ENCODE measurements at regions not wholly inside any gene's neighbourhood (a gene's known extent, or its start where the extent isn't known, plus 50 kb on each side); places are given as distances from the start of the nearest gene placed in this dataset.

DNA sequence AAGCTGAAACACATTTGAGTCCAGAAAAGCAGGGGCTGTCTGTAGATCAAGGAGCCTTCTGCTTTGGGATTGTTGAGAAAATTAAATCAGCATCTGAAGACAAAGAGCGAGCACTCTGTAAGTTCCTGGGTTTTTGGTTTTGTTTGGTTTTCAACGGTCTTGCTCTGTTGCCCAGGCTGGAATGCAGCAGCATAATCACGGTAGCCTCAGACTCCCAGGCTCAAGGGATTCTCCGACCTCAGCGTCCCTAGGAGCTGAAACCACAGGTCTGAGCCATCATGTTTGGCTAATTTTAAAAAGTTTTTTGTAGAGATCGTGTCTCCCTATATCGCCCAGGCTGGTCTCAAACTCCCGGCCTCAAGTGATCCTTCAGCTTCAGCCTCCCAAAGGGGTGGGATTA is 266.5 kb upstream of the ADAMTS16 start:
- Histone ChIP-seq H3K4me3 (ENCODE audit: low read length) (no peak overlapping the region), H3K27me3 (ENCODE audit: insufficient read depth, low read length) (no peaks in the 10 kb centered on the region; the same call in 1 of the 2 replicates), H3K9ac (ENCODE audit: low read depth, low read length) (no peak overlapping the region), H3K9me3 (ENCODE audit: insufficient read depth, low read depth, low read length) (no peaks in the 10 kb centered on the region), H3K4me1 (ENCODE audit: insufficient read depth, low read length) (no peaks in the 10 kb centered on the region), H3K27ac (ENCODE audit: low read length) (no peak overlapping the region), H3K36me3 (ENCODE audit: insufficient read depth, low read depth, low read length) (no peaks in the 10 kb centered on the region)

DNA sequence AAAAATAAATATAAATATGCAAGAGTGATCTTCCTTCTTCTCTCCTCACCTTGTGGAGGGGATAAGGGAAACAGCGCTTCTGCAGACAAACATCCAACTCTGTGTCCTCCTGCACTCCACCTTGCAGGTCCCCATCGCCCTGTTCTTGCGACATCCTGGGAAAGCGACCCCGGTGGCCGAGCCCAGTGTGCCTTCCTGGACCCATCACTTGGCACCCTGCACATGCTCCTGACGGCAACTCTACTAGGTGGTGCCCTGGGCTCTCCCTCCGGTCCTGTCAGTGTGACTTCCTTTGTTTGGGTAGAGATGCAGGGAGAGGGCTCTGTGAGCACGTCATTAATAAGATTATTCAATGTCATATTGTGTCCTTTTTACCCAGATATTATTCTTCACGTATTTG is 266.0 kb upstream of the ADAMTS16 start:
- Histone ChIP-seq H3K27me3 (ENCODE audit: insufficient read depth, low read length) (no peaks in the 10 kb centered on the region; the same call in 1 of the 2 replicates), H3K9me3 (ENCODE audit: insufficient read depth, low read depth, low read length) (no peaks in the 10 kb centered on the region), H3K27ac (ENCODE audit: low read length) (no peak overlapping the region), H3K4me1 (ENCODE audit: insufficient read depth, low read length) (no peaks in the 10 kb centered on the region), H3K36me3 (ENCODE audit: insufficient read depth, low read depth, low read length) (no peaks in the 10 kb centered on the region), H3K4me3 (ENCODE audit: low read length) (no peak overlapping the region), H3K9ac (ENCODE audit: low read depth, low read length) (no peak overlapping the region)

DNA sequence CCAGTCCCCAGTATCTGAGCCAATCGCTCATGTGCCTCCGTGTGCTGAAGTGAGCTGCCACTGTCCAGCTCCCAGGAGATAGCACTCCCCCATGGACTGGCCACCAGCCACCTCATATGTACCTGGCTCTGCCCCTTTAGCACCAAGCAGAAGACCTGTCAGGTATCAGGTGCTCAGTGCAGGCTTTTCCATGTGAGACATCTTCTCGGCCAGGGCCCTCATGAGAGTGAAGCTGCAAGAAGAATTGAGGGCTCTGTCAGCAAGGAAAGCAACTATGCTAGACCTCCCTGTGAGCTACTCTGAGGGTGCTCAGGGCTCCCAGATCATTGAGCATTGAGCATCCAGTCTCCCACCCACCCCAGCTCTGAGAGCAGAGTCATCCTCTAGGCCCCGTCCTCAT is 264.2 kb upstream of the ADAMTS16 start:
- H3K27me3 ChIP-seq (ENCODE audit: insufficient read depth, low read length), result no peaks in the 10 kb centered on the region

GRCh38 chr5:4876804-4877203 is 263.3 kb upstream of the ADAMTS16 start:
- no peak overlapping the region for H3K27ac ChIP-seq (ENCODE audit: low read length)
- no peak overlapping the region for H3K4me3 ChIP-seq (ENCODE audit: low read length)
- H3K9me3 ChIP-seq (ENCODE audit: insufficient read depth, low read depth, low read length), result no peaks in the 10 kb centered on the region
- H3K36me3 ChIP-seq (ENCODE audit: insufficient read depth, low read depth, low read length), result no peaks in the 10 kb centered on the region
- no peaks in the 10 kb centered on the region for H3K27me3 ChIP-seq (ENCODE audit: insufficient read depth, low read length)
- H3K4me1 ChIP-seq (ENCODE audit: insufficient read depth, low read length), result no peaks in the 10 kb centered on the region
- H3K9ac ChIP-seq (ENCODE audit: low read depth, low read length), result no peak overlapping the region

More for the DNA sequence above, 264.2 kb upstream of the ADAMTS16 start:
- no peaks in the 10 kb centered on the region for H3K9me3 ChIP-seq (ENCODE audit: insufficient read depth, low read depth, low read length)
- no peak overlapping the region for H3K9ac ChIP-seq (ENCODE audit: low read depth, low read length)
- no peak overlapping the region for H3K4me3 ChIP-seq (ENCODE audit: low read length)
- no peaks in the 10 kb centered on the region for H3K36me3 ChIP-seq (ENCODE audit: insufficient read depth, low read depth, low read length)
- no peak overlapping the region for H3K27ac ChIP-seq (ENCODE audit: low read length)
- no peaks in the 10 kb centered on the region for H3K4me1 ChIP-seq (ENCODE audit: insufficient read depth, low read length)

DNA sequence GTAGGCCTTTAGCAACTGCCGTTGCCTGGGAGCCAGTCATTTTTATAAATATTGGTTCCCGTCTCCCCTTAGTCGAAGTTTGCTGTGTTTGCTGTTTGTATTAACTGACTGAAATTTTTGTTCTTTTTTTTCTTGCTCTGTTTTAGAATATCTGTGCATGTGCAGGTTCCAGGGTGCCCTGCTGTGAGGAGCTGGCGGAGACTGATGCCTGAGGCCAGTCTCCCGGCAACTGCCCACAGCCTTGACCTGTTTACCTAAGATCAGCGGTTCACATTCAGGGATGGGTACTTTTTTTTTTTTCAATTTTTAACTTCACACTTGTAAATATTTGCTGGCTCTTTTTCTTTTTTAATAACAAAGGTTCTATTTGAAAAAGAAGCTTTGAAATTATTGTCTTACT is 262.6 kb upstream of the ADAMTS16 start:
- Histone ChIP-seq H3K9me3 (ENCODE audit: insufficient read depth, low read depth, low read length) (no peaks in the 10 kb centered on the region), H3K36me3 (ENCODE audit: insufficient read depth, low read depth, low read length) (no peaks in the 10 kb centered on the region), H3K27ac (ENCODE audit: low read length) (no peak overlapping the region), H3K27me3 (ENCODE audit: insufficient read depth, low read length) (no peaks in the 10 kb centered on the region), H3K9ac (ENCODE audit: low read depth, low read length) (no peak overlapping the region), H3K4me3 (ENCODE audit: low read length) (no peak overlapping the region), H3K4me1 (ENCODE audit: insufficient read depth, low read length) (no peaks in the 10 kb centered on the region)

DNA sequence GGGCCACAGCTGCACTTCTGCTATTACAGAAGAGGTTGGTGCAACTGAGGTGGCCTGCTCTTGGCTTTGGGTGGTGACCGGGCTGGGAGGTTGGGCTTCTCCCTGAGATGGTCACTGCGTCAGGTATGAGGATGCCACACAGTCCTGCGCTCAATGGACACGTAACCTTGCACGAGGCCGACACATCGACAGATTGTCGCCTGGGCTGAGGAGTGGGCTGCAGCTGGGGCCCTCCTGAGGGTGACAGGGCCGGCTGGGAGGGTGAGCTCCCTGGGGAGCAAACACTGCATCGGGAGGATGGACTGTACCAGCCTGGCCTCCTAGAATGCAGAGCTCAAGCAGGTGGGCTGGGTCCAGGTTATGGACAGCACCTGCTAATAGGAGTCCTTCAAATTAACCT is 261.1 kb upstream of the ADAMTS16 start:
- no peak overlapping the region for H3K27ac ChIP-seq (ENCODE audit: low read length)
- no peaks in the 10 kb centered on the region for H3K36me3 ChIP-seq (ENCODE audit: insufficient read depth, low read depth, low read length)
- H3K4me1 ChIP-seq (ENCODE audit: insufficient read depth, low read length), result no peaks in the 10 kb centered on the region
- no peak overlapping the region for H3K9ac ChIP-seq (ENCODE audit: low read depth, low read length)
- H3K4me3 ChIP-seq (ENCODE audit: low read length), result no peak overlapping the region
- H3K9me3 ChIP-seq (ENCODE audit: insufficient read depth, low read depth, low read length), result no peaks in the 10 kb centered on the region
- no peaks in the 10 kb centered on the region for H3K27me3 ChIP-seq (ENCODE audit: insufficient read depth, low read length)

DNA sequence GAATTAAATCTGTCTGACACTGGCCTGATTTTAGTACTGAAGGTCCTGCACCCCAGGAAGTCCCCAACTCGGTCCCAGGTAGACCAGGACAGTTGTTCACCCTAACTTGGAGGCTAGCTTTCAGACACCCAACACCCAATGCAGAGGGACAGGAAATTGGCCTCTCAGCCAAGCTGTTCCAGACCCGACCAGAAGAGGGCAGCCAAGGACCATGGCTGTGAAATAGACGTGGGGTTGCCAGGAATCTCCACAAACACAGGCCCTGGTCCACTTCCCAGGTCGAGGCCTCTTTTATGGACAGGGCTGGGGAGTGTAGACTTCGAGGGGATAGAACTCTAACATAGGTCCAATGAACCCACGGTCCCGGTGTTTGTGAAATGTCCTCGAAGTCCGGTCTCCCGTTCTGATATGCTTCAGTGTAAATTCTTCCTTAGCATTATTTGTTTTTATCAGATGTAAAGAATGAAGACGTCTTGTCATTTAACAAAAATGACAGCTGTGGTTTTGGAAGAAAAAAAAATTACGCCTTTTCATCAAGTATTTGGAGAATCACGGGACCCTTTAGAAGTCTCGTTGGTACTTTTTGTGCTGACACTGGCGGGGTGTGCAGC is 260.3 kb upstream of the ADAMTS16 start:
- H3K27ac ChIP-seq (ENCODE audit: low read length), result no peak overlapping the region
- no peak overlapping the region for H3K4me3 ChIP-seq (ENCODE audit: low read length)
- no peaks in the 10 kb centered on the region for H3K36me3 ChIP-seq (ENCODE audit: insufficient read depth, low read depth, low read length)
- H3K9ac ChIP-seq (ENCODE audit: low read depth, low read length), result no peak overlapping the region
- no peaks in the 10 kb centered on the region for H3K4me1 ChIP-seq (ENCODE audit: insufficient read depth, low read length)
- no peaks in the 10 kb centered on the region for H3K9me3 ChIP-seq (ENCODE audit: insufficient read depth, low read depth, low read length)
- H3K27me3 ChIP-seq (ENCODE audit: insufficient read depth, low read length), result no peaks in the 10 kb centered on the region

GRCh38 chr5:4880304-4880741 is 259.8 kb upstream of the ADAMTS16 start:
- H3K27me3 ChIP-seq (ENCODE audit: insufficient read depth, low read length), result no peaks in the 10 kb centered on the region
- no peaks in the 10 kb centered on the region for H3K9me3 ChIP-seq (ENCODE audit: insufficient read depth, low read depth, low read length)
- no peak overlapping the region for H3K4me3 ChIP-seq (ENCODE audit: low read length)
- no peak overlapping the region for H3K27ac ChIP-seq (ENCODE audit: low read length)
- H3K9ac ChIP-seq (ENCODE audit: low read depth, low read length), result no peak overlapping the region
- H3K36me3 ChIP-seq (ENCODE audit: insufficient read depth, low read depth, low read length), result no peaks in the 10 kb centered on the region
- no peaks in the 10 kb centered on the region for H3K4me1 ChIP-seq (ENCODE audit: insufficient read depth, low read length)

- no peaks in the 10 kb centered on the region for H3K9me3 ChIP-seq (ENCODE audit: insufficient read depth, low read depth, low read length)
- H3K27me3 ChIP-seq (ENCODE audit: insufficient read depth, low read length), result no peaks in the 10 kb centered on the region
- H3K4me1 ChIP-seq (ENCODE audit: insufficient read depth, low read length), result no peaks in the 10 kb centered on the region
- no peaks in the 10 kb centered on the region for H3K36me3 ChIP-seq (ENCODE audit: insufficient read depth, low read depth, low read length)
- no peak overlapping the region for H3K4me3 ChIP-seq (ENCODE audit: low read length)
- H3K9ac ChIP-seq (ENCODE audit: low read depth, low read length), result no peak overlapping the region
- H3K27ac ChIP-seq (ENCODE audit: low read length), result no peak overlapping the region
Observed at GRCh38 chr5:4881366-4882002, 258.6 kb upstream of the ADAMTS16 start.

DNA sequence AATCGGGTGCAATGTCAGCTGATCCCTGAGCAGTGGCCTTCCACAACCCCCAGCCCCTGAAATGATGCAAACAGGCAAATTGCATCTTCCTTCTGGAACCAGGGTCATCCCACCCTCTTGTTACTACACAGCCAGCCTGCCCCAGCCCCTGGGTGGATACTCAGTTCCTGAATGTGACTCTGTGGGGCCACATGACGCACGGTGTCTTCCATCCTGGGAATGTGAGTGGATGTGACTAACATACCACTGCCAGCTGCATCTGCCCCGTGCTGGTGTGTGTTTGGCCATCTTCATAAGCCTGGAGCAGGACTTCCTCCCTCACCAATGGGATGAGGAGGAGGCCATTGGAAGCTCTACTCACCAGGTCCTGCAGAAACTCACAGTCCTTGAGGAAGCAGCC is 257.9 kb upstream of the ADAMTS16 start:
- Histone ChIP-seq H3K9me3 (ENCODE audit: insufficient read depth, low read depth, low read length) (no peaks in the 10 kb centered on the region), H3K36me3 (ENCODE audit: insufficient read depth, low read depth, low read length) (no peaks in the 10 kb centered on the region)

GRCh38 chr5:4883360-4883759 is 256.8 kb upstream of the ADAMTS16 start:
- Histone ChIP-seq H3K27ac (ENCODE audit: low read length) (no peak overlapping the region), H3K9me3 (ENCODE audit: insufficient read depth, low read depth, low read length) (no peaks in the 10 kb centered on the region), H3K36me3 (ENCODE audit: insufficient read depth, low read depth, low read length) (no peaks in the 10 kb centered on the region), H3K9ac (ENCODE audit: low read depth, low read length) (no peak overlapping the region), H3K27me3 (ENCODE audit: insufficient read depth, low read length) (no peaks in the 10 kb centered on the region), H3K4me1 (ENCODE audit: insufficient read depth, low read length) (no peaks in the 10 kb centered on the region), H3K4me3 (ENCODE audit: low read length) (no peak overlapping the region)

More for the DNA sequence above, 257.9 kb upstream of the ADAMTS16 start:
- no peaks in the 10 kb centered on the region for H3K4me1 ChIP-seq (ENCODE audit: insufficient read depth, low read length)
- no peak overlapping the region for H3K27ac ChIP-seq (ENCODE audit: low read length)
- H3K4me3 ChIP-seq (ENCODE audit: low read length), result no peak overlapping the region
- H3K27me3 ChIP-seq (ENCODE audit: insufficient read depth, low read length), result no peaks in the 10 kb centered on the region
- no peak overlapping the region for H3K9ac ChIP-seq (ENCODE audit: low read depth, low read length)

DNA sequence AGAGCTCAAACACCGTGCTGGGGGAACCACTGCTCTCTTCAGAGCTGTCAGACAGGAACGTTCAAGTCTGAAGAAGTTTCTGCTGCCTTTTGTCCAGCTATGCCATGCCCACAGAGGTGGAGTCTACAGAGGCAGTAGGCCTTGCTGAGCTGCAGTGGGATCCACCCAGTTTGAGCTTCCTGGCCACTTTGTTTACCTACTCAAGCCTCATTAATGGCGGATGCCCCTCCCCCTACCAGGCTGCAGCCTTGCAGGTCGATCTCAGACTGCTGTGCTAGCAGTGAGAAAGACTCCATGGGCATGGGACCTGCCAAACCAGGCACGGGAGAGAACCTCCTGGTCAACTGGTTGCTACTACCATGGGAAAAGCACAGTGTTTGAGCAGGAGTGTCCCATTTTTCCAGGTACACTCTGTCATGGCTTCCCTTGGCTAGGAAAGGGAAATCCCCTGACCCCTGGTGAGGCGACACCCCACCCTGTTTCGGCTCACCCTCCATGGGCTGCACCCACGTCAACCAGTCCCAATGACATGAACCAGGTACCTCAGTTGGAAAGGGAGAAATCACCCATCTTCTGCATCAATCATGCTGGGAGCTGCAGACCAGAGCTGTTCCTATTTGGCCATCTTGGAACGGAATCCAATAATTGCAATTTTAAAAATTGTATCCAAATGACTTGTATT is 246.9 kb upstream of the ADAMTS16 start:
- no peak overlapping the region for H3K4me3 ChIP-seq (ENCODE audit: low read length)
- H3K4me1 ChIP-seq (ENCODE audit: insufficient read depth, low read length), result no peaks in the 10 kb centered on the region
- no peak overlapping the region for H3K27ac ChIP-seq (ENCODE audit: low read length)
- H3K9ac ChIP-seq (ENCODE audit: low read depth, low read length), result no peak overlapping the region
- no peaks in the 10 kb centered on the region for H3K36me3 ChIP-seq (ENCODE audit: insufficient read depth, low read depth, low read length)
- no peaks in the 10 kb centered on the region for H3K27me3 ChIP-seq (ENCODE audit: insufficient read depth, low read length)
- no peaks in the 10 kb centered on the region for H3K9me3 ChIP-seq (ENCODE audit: insufficient read depth, low read depth, low read length)

Data from iPS-20b (cell line).